ENCODE measurements at regions not wholly inside any gene's neighbourhood (a gene's known extent, or its start where the extent isn't known, plus 50 kb on each side); places are given as distances from the start of the nearest gene placed in this dataset.

DNA sequence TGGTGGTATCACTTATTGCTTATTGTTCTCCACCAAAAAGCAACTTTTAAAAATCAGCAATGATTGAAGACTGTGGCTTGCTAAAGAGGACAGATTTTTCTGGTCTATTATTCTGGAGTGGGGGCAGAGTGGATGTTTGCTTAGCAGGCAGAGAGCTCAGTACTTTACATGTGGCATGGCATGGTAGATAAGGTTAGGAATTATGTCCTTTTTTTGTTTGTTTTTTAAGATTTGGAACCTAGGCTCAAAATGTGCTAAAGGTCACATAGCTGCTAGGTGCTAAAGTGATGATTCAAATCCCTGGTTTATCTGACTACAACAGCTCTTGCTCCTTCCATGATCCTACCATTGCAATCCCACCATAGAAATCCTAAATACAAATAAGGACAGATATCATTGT is 331.0 kb upstream of the ADAMTS9 start:
- intact Hi-C loops (cut with DNase I) = no loop called here
- no peak overlapping the region for H3K27ac ChIP-seq

DNA sequence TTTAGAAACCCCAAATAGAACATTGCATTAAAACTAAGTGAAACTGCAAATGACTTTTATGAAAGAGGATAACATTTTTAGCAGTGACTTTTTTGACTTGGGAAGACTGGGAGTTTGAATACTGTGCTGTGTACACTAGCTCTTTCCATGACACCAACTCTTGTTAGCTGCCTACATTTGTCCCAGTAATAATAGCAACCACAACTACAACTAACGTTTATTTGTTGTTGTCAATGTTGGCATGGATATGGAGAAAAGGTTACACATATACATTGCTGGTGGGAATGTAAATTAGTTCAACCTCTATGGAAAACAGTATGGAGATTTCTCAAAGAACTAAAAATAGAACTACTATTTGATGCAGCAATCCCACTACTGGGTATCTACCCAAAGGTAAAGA is 329.6 kb upstream of the ADAMTS9 start:
- H3K4me3 ChIP-seq (replicated peaks in 1 of 3) = no peak overlapping the region
- TF ChIP-seq POLR2A (IDR thresholded peaks at IDR 0.05) = no peak
- TF ChIP-seq, protein P1, sequence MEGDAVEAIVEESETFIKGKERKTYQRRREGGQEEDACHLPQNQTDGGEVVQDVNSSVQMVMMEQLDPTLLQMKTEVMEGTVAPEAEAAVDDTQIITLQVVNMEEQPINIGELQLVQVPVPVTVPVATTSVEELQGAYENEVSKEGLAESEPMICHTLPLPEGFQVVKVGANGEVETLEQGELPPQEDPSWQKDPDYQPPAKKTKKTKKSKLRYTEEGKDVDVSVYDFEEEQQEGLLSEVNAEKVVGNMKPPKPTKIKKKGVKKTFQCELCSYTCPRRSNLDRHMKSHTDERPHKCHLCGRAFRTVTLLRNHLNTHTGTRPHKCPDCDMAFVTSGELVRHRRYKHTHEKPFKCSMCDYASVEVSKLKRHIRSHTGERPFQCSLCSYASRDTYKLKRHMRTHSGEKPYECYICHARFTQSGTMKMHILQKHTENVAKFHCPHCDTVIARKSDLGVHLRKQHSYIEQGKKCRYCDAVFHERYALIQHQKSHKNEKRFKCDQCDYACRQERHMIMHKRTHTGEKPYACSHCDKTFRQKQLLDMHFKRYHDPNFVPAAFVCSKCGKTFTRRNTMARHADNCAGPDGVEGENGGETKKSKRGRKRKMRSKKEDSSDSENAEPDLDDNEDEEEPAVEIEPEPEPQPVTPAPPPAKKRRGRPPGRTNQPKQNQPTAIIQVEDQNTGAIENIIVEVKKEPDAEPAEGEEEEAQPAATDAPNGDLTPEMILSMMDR (IDR thresholded peaks at IDR 0.05) = no peak
- H3K9me3 ChIP-seq = no peaks in the 10 kb centered on the region
- WGBS, 2 donors = 80 to 88% methylated on average over 1 of the region's 1 CpG
- H3K27ac ChIP-seq = no peak overlapping the region
- H3K36me3 ChIP-seq = no peaks in the 10 kb centered on the region
- intact Hi-C loops (cut with DNase I) = no loop called here
- no peak for DNase-seq
- no peaks in the 10 kb centered on the region for H3K27me3 ChIP-seq
- H3K4me1 ChIP-seq = peaks cover 0 to 8% of the 10 kb centered on the region in 2 donors

More for the DNA sequence above, 331.0 kb upstream of the ADAMTS9 start:
- TF ChIP-seq, protein P1 (IDR thresholded peaks at IDR 0.05) = no peak
- TF ChIP-seq POLR2A (IDR thresholded peaks at IDR 0.05) = no peak
- H3K4me1 ChIP-seq = peaks cover 0 to 8% of the 10 kb centered on the region in 2 donors
- no peak for DNase-seq
- no peaks in the 10 kb centered on the region for H3K9me3 ChIP-seq
- H3K36me3 ChIP-seq = no peaks in the 10 kb centered on the region
- no peak overlapping the region for H3K4me3 ChIP-seq (replicated peaks in 1 of 3)
- no peaks in the 10 kb centered on the region for H3K27me3 ChIP-seq

DNA sequence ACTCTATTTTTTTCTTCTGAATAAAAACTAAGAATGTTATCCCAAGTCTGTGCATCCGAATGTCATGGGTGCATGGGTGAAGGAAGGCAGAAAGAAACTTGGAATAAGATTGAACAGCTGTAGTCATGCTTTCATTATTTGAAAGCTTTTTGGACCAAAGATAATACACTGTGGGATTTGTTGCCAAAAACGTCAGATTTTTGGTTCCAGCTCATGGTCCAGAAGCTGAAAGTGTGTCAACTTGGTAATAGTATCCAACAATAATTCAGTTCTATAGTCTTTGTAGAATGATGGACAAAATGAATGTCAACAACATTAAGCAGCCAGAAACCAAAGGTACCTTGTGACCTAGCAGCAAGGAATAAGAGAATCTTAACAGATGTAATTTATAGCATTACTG is 327.9 kb upstream of the ADAMTS9 start:
- no peak for DNase-seq
- Histone ChIP-seq H3K4me3 (replicated peaks in 1 of 3) (no peak overlapping the region), H3K9me3 (no peaks in the 10 kb centered on the region), H3K4me1 (peaks cover 0 to 7% of the 10 kb centered on the region in 2 donors), H3K27me3 (no peaks in the 10 kb centered on the region), H3K27ac (no peak overlapping the region), H3K36me3 (no peaks in the 10 kb centered on the region)
- WGBS, 2 donors = 56 to 61% methylated on average over 2 of the region's 2 CpGs
- intact Hi-C loops (cut with DNase I) = no loop called here
- TF ChIP-seq POLR2A (IDR thresholded peaks at IDR 0.05) = no peak
- TF ChIP-seq, protein P1 (IDR thresholded peaks at IDR 0.05) = no peak

DNA sequence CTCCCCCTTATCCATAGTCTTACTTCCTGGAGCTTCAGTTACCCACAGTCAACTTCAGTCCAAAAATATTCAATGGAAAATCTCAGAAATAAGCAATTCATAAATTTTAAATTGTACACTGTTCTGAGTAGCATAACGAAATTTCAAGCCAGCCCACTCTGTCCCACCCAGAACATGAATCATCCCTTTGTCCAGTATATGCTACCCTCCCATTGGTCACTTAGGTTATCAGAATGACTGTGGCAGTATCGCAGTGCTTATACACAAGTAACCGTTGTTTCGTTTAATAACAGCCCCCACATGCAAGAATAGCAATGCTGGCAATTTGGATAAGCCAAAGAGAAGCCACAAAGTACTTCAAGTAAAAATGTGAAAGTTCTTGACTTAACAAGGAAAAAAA is 325.3 kb upstream of the ADAMTS9 start:
- no peak overlapping the region for H3K27ac ChIP-seq
- TF ChIP-seq, protein P1 (IDR thresholded peaks at IDR 0.05) = no peak
- no peak for TF ChIP-seq POLR2A (IDR thresholded peaks at IDR 0.05)
- no peaks in the 10 kb centered on the region for H3K36me3 ChIP-seq
- 98 to 100% methylated on average over 4 of the region's 4 CpGs for WGBS, 2 donors
- no peaks in the 10 kb centered on the region for H3K4me1 ChIP-seq
- no peak overlapping the region for H3K4me3 ChIP-seq (replicated peaks in 1 of 3)
- intact Hi-C loops (cut with DNase I) = no loop called here
- no peak for DNase-seq
- H3K9me3 ChIP-seq = no peaks in the 10 kb centered on the region
- no peaks in the 10 kb centered on the region for H3K27me3 ChIP-seq

DNA sequence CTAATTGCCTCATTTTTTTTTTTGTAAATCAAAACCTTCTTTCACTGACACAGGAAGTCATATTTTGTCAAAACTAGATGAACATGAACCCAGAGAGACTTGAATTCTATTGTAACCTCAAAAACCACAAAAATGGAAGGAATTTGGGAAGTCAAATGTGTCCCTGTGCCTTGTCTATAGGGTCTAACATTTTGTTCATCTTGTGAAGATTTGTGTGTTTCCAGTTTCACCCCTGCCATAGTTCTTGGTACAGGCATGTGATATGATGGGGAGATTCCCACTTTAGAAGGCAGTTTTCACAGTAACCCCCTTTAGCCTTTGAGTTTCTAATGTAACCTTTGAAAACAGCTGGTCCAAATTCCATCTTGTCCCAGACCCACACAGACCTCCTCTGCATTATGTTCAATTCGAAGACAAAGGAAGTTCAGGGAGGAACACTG is 318.5 kb upstream of the ADAMTS9 start:
- H3K36me3 ChIP-seq = no peaks in the 10 kb centered on the region
- DNase-seq = no peak
- H3K4me3 ChIP-seq (replicated peaks in 1 of 3) = no peak overlapping the region
- H3K4me1 ChIP-seq = no peaks in the 10 kb centered on the region
- H3K27ac ChIP-seq = no peak overlapping the region
- TF ChIP-seq POLR2A (IDR thresholded peaks at IDR 0.05) = no peak
- TF ChIP-seq, protein P1 (IDR thresholded peaks at IDR 0.05) = no peak
- no peaks in the 10 kb centered on the region for H3K9me3 ChIP-seq
- no peaks in the 10 kb centered on the region for H3K27me3 ChIP-seq
- intact Hi-C loops (cut with DNase I) = no loop called here
- 63 to 83% methylated on average over 1 of the region's 1 CpG for WGBS, 2 donors

Measured in thyroid gland (tissue), 4 donors.